HG02943 (cell line): ENCODE measurements at regions not wholly inside any gene's neighbourhood (a gene's known extent, or its start where the extent isn't known, plus 50 kb on each side); places are given as distances from the start of the nearest gene placed in this dataset.
A peak's percentile ranks its signal among the peaks of the same experiment; 100 is the strongest.

ENCODE experiments used
- ATAC-seq: cut with Tn5 transposase; IDR thresholded peaks from one replicate; pipeline ENCODE4 v1.9.1; 2021; ENCODE audit warnings: mild to moderate bottlenecking, low read depth, moderate library complexity; ENCODE audit not compliant: unreplicated experiment

DNA sequence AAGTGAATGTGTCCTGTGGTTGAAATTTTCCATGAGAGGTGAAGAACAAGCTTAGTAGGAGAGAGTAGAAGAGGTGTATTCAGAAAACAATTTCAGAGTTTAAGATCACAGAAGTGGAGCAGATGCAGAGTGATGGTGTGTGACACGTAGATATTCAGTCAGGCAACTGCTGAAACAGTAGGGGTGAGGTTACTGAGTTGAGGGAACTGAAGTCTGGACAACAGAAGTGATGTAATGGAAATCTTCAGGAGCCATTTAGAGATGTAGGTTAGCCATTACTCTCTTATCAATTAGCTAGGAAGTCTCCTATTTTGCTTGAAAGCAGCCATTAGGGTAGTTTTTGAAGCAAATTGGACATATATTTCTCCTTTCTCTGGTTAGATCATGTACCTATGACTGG, 584.4 kb downstream of the PKHD1 start:
- ATAC-seq = no peak

DNA sequence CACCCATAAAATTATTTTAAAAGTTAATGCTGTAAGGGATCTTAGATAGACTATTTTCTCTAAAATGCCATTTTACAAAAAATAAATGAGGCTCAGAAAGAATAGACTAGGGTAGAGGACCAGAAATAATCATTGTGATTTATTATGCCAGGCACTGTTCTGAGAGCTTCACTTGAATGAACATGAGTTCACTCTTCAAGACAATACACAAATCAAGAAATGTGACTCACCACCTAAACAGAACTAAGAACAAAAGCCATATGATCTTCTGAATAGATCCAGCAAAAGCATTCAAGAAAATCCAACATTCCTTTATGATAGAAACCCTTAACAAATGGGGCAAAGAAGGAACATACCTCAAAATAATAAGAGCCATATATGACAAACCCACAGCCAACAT, 582.0 kb downstream of the PKHD1 start:
- ATAC-seq = no peak

DNA sequence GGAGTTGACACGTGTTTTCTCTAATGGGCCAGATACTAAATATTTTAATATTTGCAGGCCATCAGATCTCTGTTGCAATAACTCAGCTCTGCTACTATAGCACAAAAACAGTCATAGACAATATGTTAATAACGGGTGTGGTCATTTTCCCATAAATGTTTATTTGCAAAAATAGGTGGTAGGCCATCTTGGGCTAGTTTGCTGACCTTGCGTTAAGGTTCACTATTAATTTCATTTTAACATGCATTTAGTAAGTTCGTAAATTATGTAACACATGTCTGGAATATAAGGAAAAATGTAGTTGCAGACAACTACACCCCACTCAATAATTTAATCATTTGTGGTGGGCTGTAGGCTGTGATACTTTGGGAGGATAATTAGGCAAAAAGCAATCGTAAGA, 577.8 kb downstream of the PKHD1 start:
- no peak for ATAC-seq

DNA sequence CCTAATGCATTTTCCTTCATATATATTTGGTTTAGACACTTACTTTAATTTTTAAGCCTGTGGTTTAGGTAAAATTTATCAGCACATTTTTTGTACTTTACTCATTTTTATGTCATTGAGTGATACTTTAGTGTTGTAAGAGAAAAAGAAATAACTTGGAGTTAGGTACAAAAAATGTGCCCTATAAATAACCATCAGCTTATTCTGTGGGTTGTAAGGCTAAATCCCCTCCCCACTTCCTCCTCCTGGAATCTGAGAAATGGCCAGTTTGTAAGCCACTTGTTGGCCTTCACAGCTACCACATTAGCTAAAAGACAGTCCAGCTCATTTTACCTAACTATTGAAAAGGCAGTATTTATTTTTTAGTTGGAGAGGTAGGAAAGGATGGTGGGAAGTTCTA, 576.3 kb downstream of the PKHD1 start:
- ATAC-seq = no peak

DNA sequence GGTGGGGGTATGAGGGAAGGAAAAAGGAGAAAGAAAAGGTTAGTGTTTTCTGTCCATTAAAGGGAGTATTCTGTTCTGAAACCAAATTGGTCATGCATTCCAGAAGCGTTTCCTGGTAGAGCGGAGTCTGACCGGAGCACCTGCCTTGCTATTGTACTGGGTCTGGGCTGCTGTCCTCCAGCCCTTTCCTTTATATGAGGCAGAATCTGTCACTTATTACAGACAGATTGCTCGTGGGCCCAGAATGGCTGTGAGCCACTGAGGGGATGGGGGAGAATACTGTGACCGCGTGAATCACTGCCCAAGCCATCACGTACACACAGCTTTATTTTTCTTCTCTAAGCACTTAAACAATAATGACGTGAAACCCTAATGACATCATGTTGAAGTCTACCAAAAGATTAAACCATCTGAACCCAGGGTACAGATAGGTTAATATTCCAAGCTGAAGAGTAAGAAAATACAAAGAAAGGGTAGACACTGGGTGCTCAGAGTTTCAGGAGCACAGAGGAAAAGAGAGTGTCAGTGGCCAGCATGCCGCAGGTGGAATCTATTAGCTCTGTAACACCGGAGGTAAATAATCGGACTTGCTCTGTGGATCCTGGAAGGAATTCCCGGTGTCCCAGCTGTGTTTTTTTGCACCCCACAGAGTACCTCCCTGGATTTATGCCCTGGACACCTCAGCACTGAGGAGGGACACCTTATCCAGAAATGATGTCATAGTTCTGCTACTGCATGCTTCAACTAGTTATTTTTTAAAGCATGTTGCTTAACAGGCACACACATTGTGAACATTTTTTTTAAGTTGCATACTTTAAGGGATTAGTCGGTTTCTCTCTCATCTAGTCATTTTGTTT, 573.3 kb downstream of the PKHD1 start:
- no peak for ATAC-seq

DNA sequence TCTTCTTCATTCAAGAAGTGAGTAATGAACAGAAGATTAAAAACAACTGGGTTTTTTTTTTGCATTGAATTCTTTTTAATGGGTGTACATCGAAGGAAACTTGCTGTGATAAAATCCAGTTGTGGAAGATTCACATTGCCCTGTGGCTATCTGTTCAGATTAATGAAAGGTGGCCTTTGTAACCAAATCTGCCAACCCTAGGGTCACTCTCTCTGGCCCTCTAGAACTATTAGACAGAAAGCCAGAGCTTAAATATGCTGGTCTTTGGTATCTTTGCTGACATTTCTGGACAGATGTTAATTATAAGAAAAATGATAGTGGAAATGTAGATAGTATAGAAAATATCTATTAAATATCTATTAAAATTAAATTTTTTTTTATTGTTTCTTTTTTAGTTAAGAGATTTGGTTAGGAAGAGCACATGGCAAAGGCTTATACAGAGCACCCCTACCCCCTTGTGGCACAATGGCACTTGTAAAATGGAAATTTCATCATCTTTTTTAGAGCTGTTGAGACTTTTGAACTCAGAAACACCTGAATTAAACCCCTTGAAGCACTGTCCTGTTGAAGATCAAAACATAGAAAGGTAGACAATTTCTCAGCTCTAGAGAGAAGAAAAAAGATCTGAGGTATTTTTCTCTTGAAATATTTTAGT, 572.5 kb downstream of the PKHD1 start:
- ATAC-seq = no peak

DNA sequence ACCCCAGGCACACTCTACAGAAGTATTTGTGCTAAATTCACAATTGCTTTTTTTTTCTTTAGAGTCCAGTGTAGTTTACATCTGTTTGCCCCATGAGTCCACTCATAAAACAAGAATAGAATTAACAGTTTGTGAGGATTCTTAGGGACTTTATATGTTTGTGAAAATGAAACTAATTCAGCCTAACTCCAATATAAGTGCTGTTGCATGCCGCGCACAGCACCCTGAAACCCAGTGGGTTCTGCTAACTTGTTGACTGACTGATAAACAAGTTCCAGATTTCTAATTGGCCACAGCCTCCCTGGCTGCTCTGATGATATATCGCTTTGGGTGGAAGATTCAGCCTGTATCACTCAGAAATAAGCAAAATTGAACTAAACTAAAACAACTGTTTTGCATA, 561.4 kb downstream of the PKHD1 start:
- ATAC-seq = no peak

DNA sequence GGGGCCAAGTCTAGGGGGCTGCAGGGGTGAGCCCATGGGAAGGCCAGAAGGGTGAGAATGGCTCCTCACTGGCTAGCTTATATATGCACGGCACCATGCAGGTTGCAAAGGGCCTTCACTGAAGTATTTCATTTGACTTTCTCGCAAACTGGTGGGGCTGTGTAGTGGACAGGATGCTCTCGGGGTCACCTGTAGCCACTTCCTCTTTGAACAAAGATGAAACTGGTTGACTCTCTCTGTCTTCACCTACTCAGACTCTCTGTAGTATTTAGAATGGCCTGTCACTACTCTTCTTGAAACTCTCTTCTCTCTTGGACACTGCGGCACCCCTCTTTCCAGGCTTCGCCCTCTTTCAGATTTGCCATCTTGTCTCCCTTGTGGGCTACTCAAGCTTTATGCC, 560.5 kb downstream of the PKHD1 start:
- ATAC-seq = no peak

DNA sequence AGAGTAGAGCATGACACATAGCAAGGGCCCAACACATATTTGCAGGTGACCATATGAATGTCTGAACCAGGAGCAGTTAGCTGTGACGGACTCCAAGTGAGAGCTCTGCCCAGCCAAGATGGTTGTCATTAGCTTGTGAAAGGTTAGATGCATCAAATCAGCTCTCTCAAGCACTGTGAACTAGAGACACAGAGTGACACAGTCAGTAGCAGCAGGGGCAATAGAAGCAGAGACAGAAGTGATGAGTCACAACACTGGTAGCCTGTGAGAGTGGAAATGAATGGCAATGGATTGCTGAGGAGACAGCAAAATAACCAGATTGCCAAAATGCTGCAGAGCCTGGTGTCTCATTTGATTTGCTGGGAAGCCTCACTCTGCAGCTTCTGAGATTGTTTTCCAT, 558.9 kb downstream of the PKHD1 start:
- ATAC-seq = no peak

DNA sequence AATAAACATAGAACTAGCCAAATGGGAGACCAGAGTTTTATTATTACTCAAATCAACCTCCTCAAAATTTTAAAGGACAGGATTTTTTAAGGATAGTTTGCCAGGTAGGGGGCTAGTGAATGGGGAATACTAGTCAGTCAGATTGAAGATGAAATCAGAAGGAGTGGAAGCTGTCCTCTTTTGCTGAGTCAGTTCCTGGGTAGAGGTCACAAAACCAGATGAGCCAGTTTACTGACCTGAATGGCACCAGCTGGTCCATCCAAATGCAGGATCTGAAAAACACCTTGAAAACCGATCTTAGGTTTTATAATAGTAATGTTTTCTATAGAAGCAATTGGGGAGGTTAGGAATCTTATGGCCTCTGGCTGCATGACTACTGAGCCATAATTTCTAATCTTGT, 558.2 kb downstream of the PKHD1 start:
- ATAC-seq = no peak

DNA sequence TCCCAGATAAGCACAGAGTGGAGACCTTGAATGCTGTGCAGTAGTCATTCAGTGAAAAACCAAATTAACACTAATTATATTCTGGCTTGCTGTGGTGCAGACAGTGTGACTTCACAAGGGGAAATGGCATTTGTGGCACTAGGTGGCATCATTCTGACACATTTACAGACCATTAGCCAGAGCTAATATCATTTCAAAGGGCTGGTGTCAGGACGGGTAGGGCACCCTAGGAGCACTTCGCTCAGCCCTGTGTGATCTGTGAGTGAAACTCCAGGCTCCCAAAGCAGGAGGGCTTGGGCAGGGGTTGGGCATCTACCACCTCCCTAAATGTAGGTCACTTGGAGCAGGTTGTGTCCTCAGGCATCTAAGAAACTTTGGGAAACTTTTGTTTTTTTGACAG, 555.8 kb downstream of the PKHD1 start:
- peak; percentile 55 for ATAC-seq

DNA sequence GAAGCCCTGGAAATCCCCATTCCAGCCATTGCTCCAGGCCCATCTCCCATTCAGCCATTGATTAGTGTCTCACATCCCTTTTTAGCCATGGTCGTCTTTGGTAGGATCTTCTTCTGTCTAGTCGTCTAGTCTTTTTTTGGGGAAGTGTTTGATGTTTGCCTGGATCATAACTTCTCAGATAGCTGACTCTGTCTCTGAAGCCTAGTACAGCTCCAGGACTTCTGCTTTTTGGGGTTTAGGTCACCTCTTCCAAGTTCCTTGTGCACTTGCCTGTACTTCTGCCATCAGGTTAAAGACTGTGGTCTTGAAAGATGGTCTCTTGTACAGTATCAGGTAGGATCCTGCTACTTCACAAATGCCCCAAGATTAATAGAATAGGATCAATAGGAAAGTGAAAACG, 553.5 kb downstream of the PKHD1 start:
- ATAC-seq = no peak

DNA sequence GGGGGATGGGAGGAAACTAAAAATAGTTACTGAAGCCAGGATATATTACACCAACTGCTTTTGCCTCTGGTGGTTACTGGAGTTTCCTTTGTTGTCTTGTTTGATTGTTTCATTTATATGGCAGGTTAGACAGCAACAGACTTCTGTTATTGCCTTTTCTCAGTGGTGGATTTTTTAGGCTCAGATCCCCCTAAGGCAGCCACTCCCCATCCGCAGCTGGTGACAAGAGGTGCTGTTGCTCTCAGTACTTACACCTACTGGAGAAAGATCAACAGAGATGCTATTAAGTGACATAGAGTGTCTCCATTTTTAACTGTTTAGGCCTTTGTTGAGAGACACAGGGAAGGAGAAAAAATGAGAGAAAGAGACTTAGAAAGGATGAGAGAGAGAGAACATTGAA, 552.1 kb downstream of the PKHD1 start:
- ATAC-seq = no peak

DNA sequence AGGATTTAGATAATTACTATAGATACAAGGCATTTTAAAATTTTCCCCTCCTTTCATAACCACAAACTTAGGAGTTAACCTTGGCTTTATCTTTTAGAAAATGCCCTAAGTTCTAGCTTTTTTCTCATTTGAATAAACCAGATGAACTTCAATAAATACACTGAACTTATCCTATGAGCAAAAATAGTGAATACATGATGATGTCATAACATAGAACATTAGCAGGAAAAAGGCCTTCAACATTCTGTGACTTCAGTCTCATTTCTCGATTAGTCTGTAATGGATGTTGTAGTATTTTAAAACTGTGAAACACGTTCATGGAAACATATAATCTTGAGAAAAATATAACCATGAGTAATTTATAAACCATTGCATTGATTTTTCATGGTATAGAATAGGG, 550.7 kb downstream of the PKHD1 start:
- no peak for ATAC-seq

DNA sequence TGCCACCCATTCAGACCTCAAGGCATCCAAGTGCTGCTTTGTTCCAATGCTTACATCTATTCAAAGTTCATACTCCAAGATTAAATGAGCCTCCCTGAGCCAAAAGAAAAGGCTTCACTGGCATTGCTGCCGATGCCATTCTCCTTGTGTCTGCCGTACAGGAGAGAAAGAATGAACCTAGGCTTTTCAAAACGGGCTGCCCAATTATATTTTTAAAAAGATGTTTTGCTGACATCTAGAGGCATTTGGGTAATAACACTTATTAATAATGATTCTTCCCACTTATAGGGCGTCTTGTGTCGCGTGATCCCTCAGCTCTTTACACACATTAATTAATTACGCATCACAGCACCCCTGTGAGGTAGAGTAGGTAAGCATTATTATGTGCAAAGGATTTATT, 545.6 kb downstream of the PKHD1 start:
- ATAC-seq = no peak

DNA sequence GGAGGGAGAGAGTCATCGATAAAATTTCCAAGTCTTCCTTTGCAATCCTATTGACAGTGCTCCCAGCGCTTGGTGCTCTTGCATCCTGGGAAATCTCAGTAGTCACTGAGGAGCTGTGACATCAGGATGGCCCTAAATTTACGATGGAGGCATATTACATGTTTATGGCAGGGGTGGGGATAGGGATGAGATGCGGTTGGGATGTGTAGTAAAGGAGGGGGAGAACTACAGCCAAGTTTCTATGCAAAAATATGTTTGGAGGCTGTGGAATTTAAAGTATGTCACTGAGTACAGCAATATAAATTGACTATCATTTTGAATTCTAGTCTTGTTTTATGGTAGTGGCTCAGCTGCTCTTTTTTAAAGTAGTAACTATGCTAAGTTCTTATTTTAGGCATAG, 544.9 kb downstream of the PKHD1 start:
- no peak for ATAC-seq

DNA sequence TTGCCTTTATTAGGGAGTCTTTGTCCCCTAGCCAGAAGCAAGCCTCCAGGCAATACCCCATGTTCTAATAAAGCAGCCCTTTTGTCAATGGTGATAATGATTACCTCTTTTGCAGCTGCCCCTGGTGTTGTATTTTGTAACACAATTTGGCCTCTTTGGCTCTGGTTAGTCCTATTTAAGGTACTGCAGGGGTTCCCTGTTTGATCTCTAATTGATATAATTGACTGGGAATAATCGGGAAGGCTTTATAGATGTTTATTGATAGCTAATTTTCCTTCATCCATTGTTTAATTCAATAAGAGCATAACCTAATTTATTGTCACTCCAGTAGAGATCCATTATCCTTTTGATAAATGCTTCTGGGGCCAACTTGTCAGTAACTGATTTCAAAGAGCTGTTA, 537.2 kb downstream of the PKHD1 start:
- no peak for ATAC-seq

DNA sequence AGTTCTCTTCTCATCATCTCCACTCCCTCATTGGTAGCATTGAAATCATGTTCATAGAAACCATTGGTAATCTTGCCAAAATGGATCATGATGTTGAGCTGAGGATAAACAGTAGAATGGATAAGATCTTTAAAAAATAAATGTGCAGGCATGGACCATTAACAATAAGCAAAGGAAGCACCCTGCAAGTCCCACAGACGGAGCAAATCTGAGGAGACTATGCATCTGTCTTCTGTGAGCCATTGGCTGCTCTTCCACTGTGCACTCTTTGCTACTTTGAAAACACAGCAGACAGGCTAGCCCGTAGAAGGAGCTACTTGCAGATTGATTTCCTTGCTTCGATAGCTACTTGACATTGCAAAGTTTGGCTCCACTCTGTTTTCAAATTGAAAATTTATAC, 535.0 kb downstream of the PKHD1 start:
- no peak for ATAC-seq

DNA sequence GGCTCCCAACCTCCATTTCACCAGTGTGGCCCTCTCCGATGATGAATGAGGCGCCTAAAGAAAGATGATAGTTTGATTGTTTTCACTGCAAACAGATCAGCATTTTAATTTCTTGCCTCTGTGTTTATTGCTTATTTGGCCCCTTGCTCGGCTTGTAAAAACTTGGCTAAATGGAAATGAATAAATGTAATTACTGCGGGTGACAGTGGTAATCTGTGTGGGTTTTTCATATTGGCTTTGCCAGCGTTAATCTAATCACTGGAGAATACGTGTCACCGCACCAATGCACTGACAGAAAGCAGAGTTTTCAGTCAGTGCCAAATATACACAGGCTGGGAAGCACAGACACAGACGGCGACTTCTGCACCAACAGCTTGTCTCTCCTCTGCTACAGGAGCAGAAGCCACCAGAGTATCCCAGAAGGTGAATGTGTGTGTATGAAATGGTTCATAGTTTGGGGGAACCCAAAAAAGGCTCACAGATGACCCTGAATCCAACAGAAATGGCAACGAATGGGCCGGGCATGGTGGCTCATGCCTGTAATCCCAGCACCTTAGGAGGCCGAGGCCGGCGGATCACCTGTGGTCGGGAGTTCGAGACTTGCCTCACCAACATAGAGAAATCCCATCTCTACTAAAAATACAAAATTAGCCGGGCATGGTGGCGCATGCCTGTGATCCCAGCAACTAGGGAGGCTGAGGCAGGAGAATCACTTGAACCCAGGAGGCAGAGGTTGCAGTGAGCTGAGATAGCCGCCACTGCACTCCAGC, 534.0 kb downstream of the PKHD1 start:
- ATAC-seq = no peak

DNA sequence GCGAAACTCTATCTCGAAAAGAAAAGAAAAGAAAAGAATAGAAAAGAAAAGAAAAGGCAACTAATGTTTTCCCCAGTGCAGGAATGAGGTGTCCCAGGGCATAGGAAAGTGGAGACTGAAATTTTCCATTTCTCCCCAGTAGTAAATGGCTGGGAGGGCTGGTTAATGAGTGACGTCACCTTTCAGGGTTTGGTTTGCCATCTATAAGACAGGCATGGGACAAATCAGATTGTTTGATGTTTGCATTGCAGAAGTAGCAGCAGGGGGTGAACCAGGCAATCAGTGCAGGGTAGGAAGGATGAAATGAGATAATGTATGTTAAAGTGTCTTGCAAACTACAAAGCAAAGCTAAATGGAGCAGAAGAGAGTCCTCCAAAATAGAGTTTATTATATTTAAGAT, 533.4 kb downstream of the PKHD1 start:
- no peak for ATAC-seq

DNA sequence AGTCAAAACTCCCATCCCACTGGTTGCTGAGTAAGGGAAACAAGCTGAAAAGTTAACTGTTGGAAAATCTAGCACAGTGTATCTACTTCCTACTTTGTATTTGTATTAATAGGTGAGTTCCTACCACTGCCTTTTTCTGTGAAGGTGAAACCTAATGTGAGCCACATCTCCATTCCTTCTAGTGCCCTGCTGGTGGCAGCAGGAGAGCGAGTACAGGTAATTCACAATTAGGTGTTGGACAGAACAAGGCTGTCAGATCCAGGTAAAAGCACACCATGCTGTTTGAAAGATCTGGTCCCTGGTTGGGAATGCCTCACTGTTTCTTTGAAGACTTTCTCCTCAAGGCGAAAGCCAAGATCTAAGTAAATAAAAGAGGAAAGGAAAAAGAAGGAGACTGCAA, 528.4 kb downstream of the PKHD1 start:
- no peak for ATAC-seq

DNA sequence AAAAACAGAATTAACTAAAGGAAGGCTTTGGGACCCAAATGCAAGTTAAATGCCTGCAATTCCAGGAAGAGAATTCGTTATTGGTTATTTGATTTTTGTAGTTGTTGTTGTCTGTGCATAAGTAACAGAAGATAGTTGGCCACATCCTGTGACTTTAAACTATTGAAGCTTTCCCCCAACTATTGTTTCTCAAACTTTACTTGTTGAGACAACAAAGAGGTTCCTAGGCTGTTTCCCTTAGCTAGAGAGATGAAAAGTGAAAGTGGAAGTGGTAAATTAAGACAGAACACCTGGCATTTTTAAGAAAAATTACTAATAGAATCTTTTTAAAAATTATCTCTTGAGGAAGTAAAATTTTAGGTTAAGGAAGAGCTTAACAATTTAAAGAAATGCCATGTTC, 525.2 kb downstream of the PKHD1 start:
- peak; percentile 89 for ATAC-seq
